ENCODE measurements at regions not wholly inside any gene's neighbourhood (a gene's known extent, or its start where the extent isn't known, plus 50 kb on each side); places are given as distances from the start of the nearest gene placed in this dataset.

- TF ChIP-seq CTCF (IDR thresholded peaks at IDR 0.05) (no peak), POLR2A (IDR thresholded peaks at IDR 0.05) (no peak), EP300 (IDR thresholded peaks at IDR 0.05) (no peak)
Observed at GRCh38 chr4:31040106-31040505, 319.9 kb downstream of the PCDH7 start.

Measured in stomach (tissue), 4 donors.